Right kidney (tissue), 1 donor: ENCODE measurements at regions not wholly inside any gene's neighbourhood (a gene's known extent, or its start where the extent isn't known, plus 50 kb on each side); places are given as distances from the start of the nearest gene placed in this dataset.
"Not testable (repeated sequence)": the region's sequence is repeated elsewhere in the genome, so short reads cannot be mapped to it uniquely, and the experiment has no call there.

ENCODE experiments used
- DNase-seq: peaks from one replicate; pipeline ENCODE4 v3.0.0-alpha.2; 2016

- DNase-seq = no peak
Observed at GRCh38 chr2:238702276-238703052, 145.4 kb upstream of the TWIST2 start.

GRCh38 chr2:238703053-238703415 is 144.9 kb upstream of the TWIST2 start:
- DNase-seq = no peak

- DNase-seq = no peak
Observed at GRCh38 chr2:238703436-238703835, 144.4 kb upstream of the TWIST2 start.

- no peak for DNase-seq
Observed at GRCh38 chr2:238704471-238705225, 143.2 kb upstream of the TWIST2 start.

- DNase-seq = no peak
Observed at GRCh38 chr2:238706163-238706562, 141.7 kb upstream of the TWIST2 start.

GRCh38 chr2:238706673-238707072 is 141.2 kb upstream of the TWIST2 start:
- DNase-seq = no peak

GRCh38 chr2:238709325-238710025 is 138.4 kb upstream of the TWIST2 start:
- no peak for DNase-seq

GRCh38 chr2:238710032-238710735 is 137.7 kb upstream of the TWIST2 start:
- DNase-seq = no peak

GRCh38 chr2:238710787-238711186 is 137.1 kb upstream of the TWIST2 start:
- no peak for DNase-seq

- no peak for DNase-seq
Observed at GRCh38 chr2:238711346-238711745, 136.5 kb upstream of the TWIST2 start.

GRCh38 chr2:238712011-238712410 is 135.9 kb upstream of the TWIST2 start:
- no peak for DNase-seq

- DNase-seq = no peak
Observed at GRCh38 chr2:238713198-238713826, 134.6 kb upstream of the TWIST2 start.

GRCh38 chr2:238714038-238714528 is 133.8 kb upstream of the TWIST2 start:
- no peak for DNase-seq

GRCh38 chr2:238716171-238716570 is 131.7 kb upstream of the TWIST2 start:
- DNase-seq = no peak

GRCh38 chr2:238716585-238716984 is 131.3 kb upstream of the TWIST2 start:
- DNase-seq = no peak

GRCh38 chr2:238717084-238717483 is 130.8 kb upstream of the TWIST2 start:
- DNase-seq = no peak

- DNase-seq = no peak
Observed at GRCh38 chr2:238719641-238720040, 128.2 kb upstream of the TWIST2 start.

GRCh38 chr2:238720232-238720672 is 127.6 kb upstream of the TWIST2 start:
- no peak for DNase-seq

- no peak for DNase-seq
Observed at GRCh38 chr2:238722181-238722580, 125.7 kb upstream of the TWIST2 start.

- no peak for DNase-seq
Observed at GRCh38 chr2:238722883-238723282, 125.0 kb upstream of the TWIST2 start.

- not testable (repeated sequence) for DNase-seq
Observed at GRCh38 chr2:238723740-238724320, 124.1 kb upstream of the TWIST2 start.
